ENCODE measurements at regions not wholly inside any gene's neighbourhood (a gene's known extent, or its start where the extent isn't known, plus 50 kb on each side); places are given as distances from the start of the nearest gene placed in this dataset.
"Not testable (repeated sequence)": the region's sequence is repeated elsewhere in the genome, so short reads cannot be mapped to it uniquely, and the experiment has no call there.

GRCh38 chr18:66419400-66419799 lies 184.5 kb downstream of the CDH19 start:
- H3K4me3 ChIP-seq (ENCODE audit: low read depth, low read length), result no peak overlapping the region
- no peak for DNase-seq (ENCODE audit: low read depth)
- TF ChIP-seq POLR2A (IDR thresholded peaks at IDR 0.05; ENCODE audit: extremely low read depth, insufficient read length), result no peak
- TF ChIP-seq CTCF (IDR thresholded peaks at IDR 0.05; ENCODE audit: low read depth, low read length), result no peak
- no peak for TF ChIP-seq MAX (IDR thresholded peaks at IDR 0.05; ENCODE audit: low read depth, low read length)
- TF ChIP-seq MYC (IDR thresholded peaks at IDR 0.05; ENCODE audit: low read depth, low read length), result no peak

DNA sequence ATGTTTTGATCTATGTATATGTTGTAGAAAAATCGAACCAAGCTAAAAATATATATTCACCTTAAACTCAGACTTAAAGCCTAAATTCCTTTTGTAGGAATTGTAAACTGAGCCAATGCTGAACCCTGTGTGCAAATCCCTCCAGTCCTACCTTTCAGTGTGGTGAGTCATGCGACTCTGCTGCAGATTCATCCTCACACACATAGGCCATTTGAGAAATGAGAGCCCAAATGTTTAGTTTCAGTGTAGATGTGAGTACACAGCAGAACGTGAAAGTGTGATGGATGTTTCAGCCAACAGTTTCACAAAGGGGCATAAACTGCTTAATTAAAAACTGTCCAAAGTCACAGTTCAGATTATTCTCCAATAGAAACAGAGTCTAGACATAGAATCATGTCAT lies 193.2 kb downstream of the CDH19 start:
- no peak overlapping the region for H3K4me3 ChIP-seq (ENCODE audit: low read depth, low read length)
- DNase-seq (ENCODE audit: low read depth), result no peak
- TF ChIP-seq MYC (IDR thresholded peaks at IDR 0.05; ENCODE audit: low read depth, low read length), result no peak
- TF ChIP-seq CTCF (IDR thresholded peaks at IDR 0.05; ENCODE audit: low read depth, low read length), result no peak
- TF ChIP-seq MAX (IDR thresholded peaks at IDR 0.05; ENCODE audit: low read depth, low read length), result no peak
- no peak for TF ChIP-seq POLR2A (IDR thresholded peaks at IDR 0.05; ENCODE audit: extremely low read depth, insufficient read length)

GRCh38 chr18:66395671-66396218 lies 208.1 kb downstream of the CDH19 start:
- no peak for DNase-seq (ENCODE audit: low read depth)
- no peak overlapping the region for H3K4me3 ChIP-seq (ENCODE audit: low read depth, low read length)
- TF ChIP-seq CTCF (IDR thresholded peaks at IDR 0.05; ENCODE audit: low read depth, low read length), result no peak
- no peak for TF ChIP-seq MAX (IDR thresholded peaks at IDR 0.05; ENCODE audit: low read depth, low read length)
- TF ChIP-seq POLR2A (IDR thresholded peaks at IDR 0.05; ENCODE audit: extremely low read depth, insufficient read length), result no peak
- TF ChIP-seq MYC (IDR thresholded peaks at IDR 0.05; ENCODE audit: low read depth, low read length), result no peak

DNA sequence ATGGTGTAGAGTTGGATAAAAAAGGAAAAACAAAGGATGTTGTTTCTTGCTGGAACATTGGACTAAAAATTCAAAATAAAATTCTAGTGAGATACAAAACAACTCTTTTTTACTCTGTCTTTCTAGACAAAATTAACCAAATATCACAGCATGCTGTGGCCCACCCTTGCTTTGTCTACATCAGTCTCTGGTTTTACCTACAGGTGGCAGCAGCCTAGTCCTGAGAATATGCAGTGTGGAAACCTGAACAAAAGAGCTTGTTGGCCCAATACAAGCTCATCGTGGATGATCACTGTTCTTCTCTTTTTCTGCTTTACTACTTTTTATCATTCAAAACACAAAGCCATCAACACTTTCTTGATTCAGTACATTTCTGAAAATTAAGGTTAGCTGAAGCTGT lies 210.4 kb downstream of the CDH19 start:
- DNase-seq (ENCODE audit: low read depth), result no peak
- TF ChIP-seq CTCF (IDR thresholded peaks at IDR 0.05; ENCODE audit: low read depth, low read length), result no peak
- TF ChIP-seq POLR2A (IDR thresholded peaks at IDR 0.05; ENCODE audit: extremely low read depth, insufficient read length), result no peak
- no peak for TF ChIP-seq MYC (IDR thresholded peaks at IDR 0.05; ENCODE audit: low read depth, low read length)
- TF ChIP-seq MAX (IDR thresholded peaks at IDR 0.05; ENCODE audit: low read depth, low read length), result no peak
- H3K4me3 ChIP-seq (ENCODE audit: low read depth, low read length), result no peak overlapping the region

DNA sequence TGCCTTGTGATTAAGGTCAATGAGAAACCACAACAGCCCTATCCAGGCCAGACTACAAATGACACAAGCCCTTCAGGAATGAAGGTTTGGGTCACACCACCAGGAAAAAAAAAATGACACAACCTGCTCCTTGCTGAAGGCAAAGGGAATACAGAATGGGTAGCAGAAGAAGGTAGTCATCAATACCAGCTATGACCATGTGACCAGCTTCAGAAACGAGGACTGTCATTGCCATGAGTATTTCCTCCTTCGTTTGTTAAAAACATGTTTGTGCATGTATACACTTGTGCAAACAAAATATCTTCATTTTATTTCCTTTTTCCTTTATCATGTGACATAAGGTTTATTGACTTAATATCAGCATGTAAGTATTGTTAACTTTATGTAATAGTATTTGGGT lies 226.6 kb downstream of the CDH19 start:
- TF ChIP-seq POLR2A (IDR thresholded peaks at IDR 0.05; ENCODE audit: extremely low read depth, insufficient read length) (no peak), MAX (IDR thresholded peaks at IDR 0.05; ENCODE audit: low read depth, low read length) (no peak), MYC (IDR thresholded peaks at IDR 0.05; ENCODE audit: low read depth, low read length) (no peak), CTCF (IDR thresholded peaks at IDR 0.05; ENCODE audit: low read depth, low read length) (no peak)
- DNase-seq (ENCODE audit: low read depth), result no peak
- no peak overlapping the region for H3K4me3 ChIP-seq (ENCODE audit: low read depth, low read length)

GRCh38 chr18:66375391-66375790 lies 228.5 kb downstream of the CDH19 start:
- DNase-seq (ENCODE audit: low read depth); H3K4me3 ChIP-seq (ENCODE audit: low read depth, low read length): not testable (repeated sequence)

Data from NB4 (cell line).